ENCODE measurements at regions not wholly inside any gene's neighbourhood (a gene's known extent, or its start where the extent isn't known, plus 50 kb on each side); places are given as distances from the start of the nearest gene placed in this dataset.

DNA sequence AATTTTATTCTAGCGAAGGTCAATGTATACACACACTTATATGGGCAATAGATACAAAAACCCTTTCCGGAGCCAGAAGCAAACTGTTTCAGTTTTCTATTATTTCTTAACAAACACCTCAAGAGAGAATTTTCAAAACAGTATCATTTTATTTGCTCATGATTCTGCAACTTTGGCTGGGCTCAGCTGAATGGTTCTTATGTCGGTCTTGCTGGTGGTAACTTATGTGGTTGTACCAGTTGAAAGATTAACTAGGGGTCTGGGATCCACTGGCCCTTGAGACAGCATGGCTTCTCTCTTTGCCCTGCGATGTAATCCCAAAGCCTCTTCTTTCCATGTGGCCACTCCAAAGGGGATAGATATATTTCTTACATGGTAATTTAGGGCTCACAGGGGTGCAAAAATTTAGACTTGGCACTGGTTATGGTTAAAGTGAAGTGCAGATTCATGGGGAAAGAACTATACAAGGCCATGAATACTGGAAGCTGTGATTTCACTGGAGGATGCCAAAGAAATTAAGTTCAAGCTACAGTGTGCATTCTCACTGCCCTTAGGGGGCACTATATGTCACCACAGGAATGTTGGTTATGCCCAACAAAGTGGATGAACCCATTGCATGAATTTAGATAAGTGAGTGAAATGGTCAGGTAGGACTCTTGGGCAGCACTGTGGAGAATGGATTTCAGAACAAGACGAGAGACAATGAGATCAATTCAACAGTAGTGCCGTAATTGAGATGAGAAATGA is 94.3 kb upstream of the NAV3 start:
- DNase-seq, result no peak
- H3K9me3 ChIP-seq, result no peaks in the 10 kb centered on the region
- TF ChIP-seq, protein P1, sequence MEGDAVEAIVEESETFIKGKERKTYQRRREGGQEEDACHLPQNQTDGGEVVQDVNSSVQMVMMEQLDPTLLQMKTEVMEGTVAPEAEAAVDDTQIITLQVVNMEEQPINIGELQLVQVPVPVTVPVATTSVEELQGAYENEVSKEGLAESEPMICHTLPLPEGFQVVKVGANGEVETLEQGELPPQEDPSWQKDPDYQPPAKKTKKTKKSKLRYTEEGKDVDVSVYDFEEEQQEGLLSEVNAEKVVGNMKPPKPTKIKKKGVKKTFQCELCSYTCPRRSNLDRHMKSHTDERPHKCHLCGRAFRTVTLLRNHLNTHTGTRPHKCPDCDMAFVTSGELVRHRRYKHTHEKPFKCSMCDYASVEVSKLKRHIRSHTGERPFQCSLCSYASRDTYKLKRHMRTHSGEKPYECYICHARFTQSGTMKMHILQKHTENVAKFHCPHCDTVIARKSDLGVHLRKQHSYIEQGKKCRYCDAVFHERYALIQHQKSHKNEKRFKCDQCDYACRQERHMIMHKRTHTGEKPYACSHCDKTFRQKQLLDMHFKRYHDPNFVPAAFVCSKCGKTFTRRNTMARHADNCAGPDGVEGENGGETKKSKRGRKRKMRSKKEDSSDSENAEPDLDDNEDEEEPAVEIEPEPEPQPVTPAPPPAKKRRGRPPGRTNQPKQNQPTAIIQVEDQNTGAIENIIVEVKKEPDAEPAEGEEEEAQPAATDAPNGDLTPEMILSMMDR (IDR thresholded peaks at IDR 0.05), result no peak
- H3K4me1 ChIP-seq (ENCODE audit: low read depth), result no peaks in the 10 kb centered on the region
- H3K36me3 ChIP-seq (ENCODE audit: low read depth), result no peaks in the 10 kb centered on the region
- no peak for ATAC-seq
- no peak overlapping the region for H3K4me3 ChIP-seq
- intact Hi-C loops (cut with DNase I, micrococcal nuclease), result no loop called here

DNA sequence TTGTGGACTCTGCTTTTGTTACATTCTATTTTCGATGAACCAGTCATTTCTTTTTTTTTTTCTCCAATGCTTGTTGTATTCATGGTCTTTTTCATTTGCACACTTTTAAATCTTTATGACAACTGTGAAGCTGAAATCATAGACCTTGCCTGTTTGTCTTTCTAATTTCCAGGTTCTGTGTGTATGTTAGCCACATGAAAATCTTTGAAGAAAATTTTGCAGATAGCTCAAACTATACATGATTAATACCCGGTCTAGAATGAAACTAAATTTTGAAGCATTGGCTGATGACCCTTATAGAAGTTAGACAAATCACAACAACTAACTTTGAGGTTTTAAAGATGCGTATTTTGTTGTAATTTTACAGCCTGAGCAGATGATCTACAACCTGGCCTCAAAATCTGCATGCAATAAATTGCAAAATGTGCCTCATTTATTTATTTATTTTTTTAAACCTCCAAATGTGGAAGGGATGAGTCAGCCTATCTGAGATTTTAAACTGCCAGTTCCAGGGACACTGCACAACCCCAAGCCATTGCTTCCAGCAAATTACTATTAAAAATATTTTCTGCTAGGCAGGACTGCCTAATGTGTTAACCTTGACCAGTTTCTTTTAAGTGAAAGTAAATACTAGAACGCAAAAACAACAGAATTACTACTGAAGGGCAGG is 96.3 kb upstream of the NAV3 start:
- ATAC-seq (no peak), DNase-seq (no peak)
- Histone ChIP-seq H3K4me3 (no peak overlapping the region), H3K4me1 (ENCODE audit: low read depth) (no peaks in the 10 kb centered on the region), H3K9me3 (no peaks in the 10 kb centered on the region), H3K36me3 (ENCODE audit: low read depth) (no peaks in the 10 kb centered on the region)
- TF ChIP-seq, protein P1 (IDR thresholded peaks at IDR 0.05), result no peak
- intact Hi-C loops (cut with DNase I, micrococcal nuclease), result no loop called here

DNA sequence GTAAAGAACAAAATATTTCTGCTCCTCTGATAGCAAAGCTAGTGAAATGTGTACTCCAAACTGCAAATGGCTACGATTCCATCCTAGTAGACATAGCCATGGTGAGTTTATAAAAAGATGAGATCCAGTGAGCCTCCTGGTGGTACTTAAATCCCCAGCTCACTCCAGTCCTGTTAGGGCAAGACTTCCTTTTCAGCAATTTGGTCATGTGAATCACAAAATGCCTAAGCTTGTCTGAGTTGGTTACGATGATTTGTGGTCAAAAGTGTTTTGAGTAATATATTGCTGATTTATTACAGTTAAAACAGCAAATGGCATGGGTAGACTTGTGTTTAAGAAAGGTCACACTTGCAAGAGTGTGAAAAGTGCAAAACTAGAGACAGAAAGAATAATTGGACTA is 102.7 kb upstream of the NAV3 start:
- ATAC-seq, result no peak
- TF ChIP-seq, protein P1 (IDR thresholded peaks at IDR 0.05), result no peak
- no peak for DNase-seq
- H3K9me3 ChIP-seq, result no peaks in the 10 kb centered on the region
- no peaks in the 10 kb centered on the region for H3K36me3 ChIP-seq (ENCODE audit: low read depth)
- intact Hi-C loops (cut with DNase I, micrococcal nuclease), result loop anchor here in 1 of 2 donors (10.0 kb wide), 1 partner anchor 197 kb away; no protein-coding TSS in a partner anchor
- H3K4me3 ChIP-seq, result no peak overlapping the region
- H3K4me1 ChIP-seq (ENCODE audit: low read depth), result no peaks in the 10 kb centered on the region

DNA sequence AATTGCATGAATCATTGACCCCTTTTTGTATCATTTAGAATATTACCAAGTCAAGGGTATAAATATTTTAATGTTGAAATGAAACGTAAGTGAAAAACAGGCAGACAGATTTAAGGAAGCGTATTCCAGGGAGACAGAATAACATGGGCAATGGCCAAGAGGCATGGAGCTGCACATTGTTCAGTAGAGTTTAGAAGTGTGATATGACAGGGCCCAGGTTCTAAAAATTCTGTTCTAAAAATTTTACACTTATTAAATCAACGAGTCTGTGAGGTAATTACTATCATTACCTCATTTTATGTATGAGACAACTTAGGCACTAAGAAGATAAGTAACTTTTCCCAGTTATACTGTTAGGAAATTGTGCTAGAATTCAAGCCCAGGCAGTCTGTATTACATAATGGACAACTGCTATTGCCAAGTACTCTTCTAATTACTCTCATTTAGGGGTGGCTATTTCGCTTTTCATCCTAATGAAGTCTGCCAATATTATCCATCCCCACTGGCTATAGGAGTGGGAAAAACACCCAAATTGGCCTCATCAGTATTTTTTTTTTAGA is 103.2 kb upstream of the NAV3 start:
- Histone ChIP-seq H3K4me3 (no peak overlapping the region), H3K9me3 (no peaks in the 10 kb centered on the region), H3K36me3 (ENCODE audit: low read depth) (no peaks in the 10 kb centered on the region), H3K4me1 (ENCODE audit: low read depth) (no peaks in the 10 kb centered on the region)
- ATAC-seq (no peak), DNase-seq (no peak)
- intact Hi-C loops (cut with DNase I, micrococcal nuclease), result loop anchor here in 1 of 2 donors (10.0 kb wide), 1 partner anchor 197 kb away; no protein-coding TSS in a partner anchor
- TF ChIP-seq, protein P1 (IDR thresholded peaks at IDR 0.05), result no peak

DNA sequence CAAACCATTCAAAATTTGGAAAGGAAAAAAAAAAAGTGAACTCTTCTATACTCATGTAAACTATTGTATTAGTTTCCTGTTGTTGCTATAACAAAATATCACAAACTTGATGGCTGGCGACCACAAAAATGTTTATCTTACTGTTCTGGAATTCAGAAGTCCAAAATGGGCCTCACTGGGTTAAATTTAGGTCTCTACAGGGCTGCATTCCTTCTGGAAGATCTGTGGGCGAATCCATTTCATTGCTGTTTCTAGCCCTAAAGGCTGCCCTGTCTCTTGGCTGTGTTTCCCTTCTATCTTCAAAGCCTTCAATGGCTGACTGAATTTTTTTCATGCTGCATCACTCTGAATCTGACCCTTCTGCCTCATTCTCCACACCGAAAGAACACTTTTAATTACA is 105.1 kb upstream of the NAV3 start:
- TF ChIP-seq, protein P1 (IDR thresholded peaks at IDR 0.05), result no peak
- intact Hi-C loops (cut with DNase I, micrococcal nuclease), result loop anchor here (2.0 to 10.0 kb wide), 2 partner anchors 199 kb away; no protein-coding TSS in a partner anchor
- no peak for ATAC-seq
- no peaks in the 10 kb centered on the region for H3K36me3 ChIP-seq (ENCODE audit: low read depth)
- no peak for DNase-seq
- no peaks in the 10 kb centered on the region for H3K4me1 ChIP-seq (ENCODE audit: low read depth)
- no peak overlapping the region for H3K4me3 ChIP-seq
- H3K9me3 ChIP-seq, result no peaks in the 10 kb centered on the region

Data from mucosa of descending colon (tissue), 3 donors.